T-helper 2 cell treated with Interferon-gamma antibody and Interleukin-4, amounts not matched to agents 100 ng/mL and 5 ng/mL, for 36 hours (primary cell): ENCODE measurements at regions not wholly inside any gene's neighbourhood (a gene's known extent, or its start where the extent isn't known, plus 50 kb on each side); places are given as distances from the start of the nearest gene placed in this dataset.

Source experiments
- intact Hi-C: fragments of 100-400 bp; cut with micrococcal nuclease; formaldehyde crosslinking; loops from one replicate; pipeline ENCODE4 v1.15.1; 2023

GRCh38 chr9:115930472-115930871, 223.1 kb upstream of the PAPPA start:
- intact Hi-C loops: no loop called here

- intact Hi-C loops: no loop called here
Measured at GRCh38 chr9:115938479-115938878, 215.1 kb upstream of the PAPPA start.

- intact Hi-C loops: no loop called here
Measured at GRCh38 chr9:115939065-115939765, 214.4 kb upstream of the PAPPA start.

- intact Hi-C loops: no loop called here
Measured at GRCh38 chr9:115941561-115942315, 211.9 kb upstream of the PAPPA start.

GRCh38 chr9:115943431-115944165, 210.0 kb upstream of the PAPPA start:
- intact Hi-C loops: no loop called here

GRCh38 chr9:115944166-115944948, 209.2 kb upstream of the PAPPA start:
- intact Hi-C loops: no loop called here

- intact Hi-C loops: no loop called here
Measured at GRCh38 chr9:115945009-115945431, 208.6 kb upstream of the PAPPA start.

GRCh38 chr9:115946530-115946929, 207.1 kb upstream of the PAPPA start:
- intact Hi-C loops: no loop called here

GRCh38 chr9:115951977-115952376, 201.6 kb upstream of the PAPPA start:
- intact Hi-C loops: no loop called here

- intact Hi-C loops: no loop called here
Measured at GRCh38 chr9:115952430-115953292, 200.9 kb upstream of the PAPPA start.

- intact Hi-C loops: no loop called here
Measured at GRCh38 chr9:115956371-115956770, 197.2 kb upstream of the PAPPA start.

GRCh38 chr9:115957585-115957984, 196.0 kb upstream of the PAPPA start:
- intact Hi-C loops: no loop called here

- intact Hi-C loops: no loop called here
Measured at GRCh38 chr9:115964710-115965347, 188.8 kb upstream of the PAPPA start.

GRCh38 chr9:115966660-115967059, 186.9 kb upstream of the PAPPA start:
- intact Hi-C loops: no loop called here

GRCh38 chr9:115969096-115969495, 184.5 kb upstream of the PAPPA start:
- intact Hi-C loops: no loop called here

- intact Hi-C loops: no loop called here
Measured at GRCh38 chr9:115972362-115972761, 181.2 kb upstream of the PAPPA start.

- intact Hi-C loops: no loop called here
Measured at GRCh38 chr9:115972843-115973595, 180.6 kb upstream of the PAPPA start.

- intact Hi-C loops: no loop called here
Measured at GRCh38 chr9:115976781-115977180, 176.8 kb upstream of the PAPPA start.

GRCh38 chr9:115978091-115978490, 175.5 kb upstream of the PAPPA start:
- intact Hi-C loops: no loop called here
